GM19043 (cell line): ENCODE measurements at regions not wholly inside any gene's neighbourhood (a gene's known extent, or its start where the extent isn't known, plus 50 kb on each side); places are given as distances from the start of the nearest gene placed in this dataset.

Experiments
- ATAC-seq: cut with Tn5 transposase; IDR thresholded peaks from one replicate; pipeline ENCODE4 v1.9.1; 2021; ENCODE audit warnings: low read depth; ENCODE audit not compliant: unreplicated experiment

- no peak for ATAC-seq
Measured at GRCh38 chr1:118370861-118371260, 185.8 kb upstream of the SPAG17 start.

GRCh38 chr1:118366286-118366685 lies 181.3 kb upstream of the SPAG17 start:
- ATAC-seq = no peak

- ATAC-seq = no peak
Measured at GRCh38 chr1:118364882-118365281, 179.9 kb upstream of the SPAG17 start.

- ATAC-seq = no peak
Measured at GRCh38 chr1:118363396-118363795, 178.4 kb upstream of the SPAG17 start.

GRCh38 chr1:118360817-118361216 lies 175.8 kb upstream of the SPAG17 start:
- no peak for ATAC-seq

- no peak for ATAC-seq
Measured at GRCh38 chr1:118346936-118347335, 161.9 kb upstream of the SPAG17 start.

- ATAC-seq = no peak
Measured at GRCh38 chr1:118340928-118341910, 156.2 kb upstream of the SPAG17 start.

GRCh38 chr1:118339400-118340124 lies 154.5 kb upstream of the SPAG17 start:
- ATAC-seq = no peak

GRCh38 chr1:118338936-118339335 lies 153.9 kb upstream of the SPAG17 start:
- ATAC-seq = no peak

GRCh38 chr1:118337346-118337745 lies 152.3 kb upstream of the SPAG17 start:
- ATAC-seq = no peak

GRCh38 chr1:118335331-118335732 lies 150.3 kb upstream of the SPAG17 start:
- ATAC-seq = peak; percentile 90

- no peak for ATAC-seq
Measured at GRCh38 chr1:118334506-118334905, 149.5 kb upstream of the SPAG17 start.

- no peak for ATAC-seq
Measured at GRCh38 chr1:118333601-118334210, 148.7 kb upstream of the SPAG17 start.

- no peak for ATAC-seq
Measured at GRCh38 chr1:118326960-118327629, 142.1 kb upstream of the SPAG17 start.

GRCh38 chr1:118325550-118326225 lies 140.7 kb upstream of the SPAG17 start:
- no peak for ATAC-seq

GRCh38 chr1:118323246-118323645 lies 138.2 kb upstream of the SPAG17 start:
- no peak for ATAC-seq

GRCh38 chr1:118322331-118322730 lies 137.3 kb upstream of the SPAG17 start:
- no peak for ATAC-seq

GRCh38 chr1:118321840-118322239 lies 136.8 kb upstream of the SPAG17 start:
- ATAC-seq = no peak

- no peak for ATAC-seq
Measured at GRCh38 chr1:118317842-118318614, 133.0 kb upstream of the SPAG17 start.
